Hematopoietic multipotent progenitor cell (in vitro differentiated cells): ENCODE measurements at regions not wholly inside any gene's neighbourhood (a gene's known extent, or its start where the extent isn't known, plus 50 kb on each side); places are given as distances from the start of the nearest gene placed in this dataset.
"Not testable (repeated sequence)": the region's sequence is repeated elsewhere in the genome, so short reads cannot be mapped to it uniquely, and the experiment has no call there.

Source experiments
- DNase-seq, 3 donors: peaks; one replicate each; pipeline ENCODE4 v3.0.0-alpha.2; 2011 to 2015; ENCODE audit warnings: low read depth in 2 of 3, low spot score in 2 of 3

GRCh38 chrX:113195949-113196348 lies 355.3 kb upstream of the AMOT start:
- DNase-seq, result no peak

DNA sequence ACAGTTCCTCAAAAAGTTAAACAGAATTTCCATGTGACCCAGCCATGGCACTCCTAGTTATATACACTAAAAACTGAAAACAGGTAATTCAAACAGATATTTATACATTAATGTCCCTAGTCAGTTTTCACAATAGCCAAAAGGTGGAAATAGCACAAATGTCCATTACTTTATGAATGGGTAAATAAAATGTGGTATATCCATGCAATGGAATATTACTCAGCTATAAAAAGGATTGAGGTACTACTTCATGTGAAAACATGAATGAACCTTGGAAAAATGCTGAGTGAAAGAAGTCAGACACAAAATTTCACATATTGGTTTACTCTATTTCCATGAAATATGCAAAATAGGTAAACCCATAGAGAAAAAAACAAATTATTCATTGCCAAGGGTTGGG lies 351.8 kb upstream of the AMOT start:
- DNase-seq, result no peak

DNA sequence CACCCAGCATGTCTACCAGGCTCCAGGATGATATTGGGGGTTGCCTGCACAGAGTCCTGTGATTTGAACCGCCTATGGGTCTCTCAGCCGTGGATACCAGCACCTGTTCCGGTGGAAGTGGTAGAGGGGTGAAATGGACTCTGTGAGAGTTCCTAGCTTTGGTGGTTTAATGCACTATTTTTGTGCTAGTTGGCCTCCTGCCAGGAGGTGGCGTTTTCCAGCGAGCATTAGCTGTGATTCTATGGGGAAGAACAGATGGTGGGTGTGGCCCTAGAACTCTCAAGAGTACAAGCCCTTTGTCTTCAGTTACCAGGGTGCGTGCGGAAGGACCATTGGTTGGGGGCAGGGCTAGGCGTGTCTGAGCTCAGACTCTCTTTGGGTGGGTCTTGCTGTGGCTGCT lies 316.9 kb upstream of the AMOT start:
- no peak for DNase-seq

DNA sequence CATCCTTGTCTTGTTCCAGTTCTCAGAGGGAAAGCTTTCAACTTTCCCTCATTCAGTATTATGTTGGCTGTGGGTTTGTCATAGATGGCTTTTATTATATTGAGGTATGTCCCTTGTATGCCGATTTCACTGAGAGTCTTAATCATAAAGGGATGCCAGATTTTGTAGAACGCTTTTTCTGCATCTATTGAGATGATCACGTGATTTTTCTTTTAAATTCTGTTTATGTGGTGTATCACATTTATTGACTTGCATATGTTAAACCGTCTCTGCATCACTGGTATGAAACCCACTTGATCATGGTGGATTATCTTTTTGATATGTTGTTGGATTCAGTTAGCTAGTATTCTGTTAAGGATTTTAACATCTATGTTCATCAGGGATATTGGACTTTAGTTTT lies 313.7 kb upstream of the AMOT start:
- not testable (repeated sequence) for DNase-seq

GRCh38 chrX:113136836-113137235 lies 296.2 kb upstream of the AMOT start:
- no peak for DNase-seq

- DNase-seq, result no peak
Observed at GRCh38 chrX:113133316-113133715, 292.7 kb upstream of the AMOT start.

GRCh38 chrX:113124693-113125092 lies 284.1 kb upstream of the AMOT start:
- no peak for DNase-seq

GRCh38 chrX:113075521-113075920 lies 234.9 kb upstream of the AMOT start:
- DNase-seq, result no peak

DNA sequence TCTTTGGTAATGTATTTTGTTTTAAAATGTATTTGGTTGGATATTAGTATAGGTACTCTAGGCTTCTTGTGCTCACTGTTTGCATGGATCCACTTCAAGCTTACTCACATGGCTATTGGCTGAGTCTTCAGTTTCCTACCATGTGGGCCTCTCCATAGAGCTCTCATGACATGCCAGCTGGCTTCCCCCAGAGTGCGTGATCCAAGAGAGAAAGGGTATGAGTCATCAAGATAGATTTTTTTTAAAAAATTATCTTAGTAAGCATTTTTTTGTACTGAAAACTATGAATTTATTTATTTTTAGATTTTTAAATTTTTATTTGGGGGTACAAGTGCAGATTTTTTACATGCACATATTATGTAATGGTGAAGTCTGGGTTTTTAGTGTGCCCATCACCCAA lies 219.1 kb upstream of the AMOT start:
- DNase-seq, result no peak

GRCh38 chrX:113058634-113059033 lies 218.0 kb upstream of the AMOT start:
- DNase-seq, result no peak

GRCh38 chrX:113048896-113049295 lies 208.3 kb upstream of the AMOT start:
- no peak for DNase-seq

DNA sequence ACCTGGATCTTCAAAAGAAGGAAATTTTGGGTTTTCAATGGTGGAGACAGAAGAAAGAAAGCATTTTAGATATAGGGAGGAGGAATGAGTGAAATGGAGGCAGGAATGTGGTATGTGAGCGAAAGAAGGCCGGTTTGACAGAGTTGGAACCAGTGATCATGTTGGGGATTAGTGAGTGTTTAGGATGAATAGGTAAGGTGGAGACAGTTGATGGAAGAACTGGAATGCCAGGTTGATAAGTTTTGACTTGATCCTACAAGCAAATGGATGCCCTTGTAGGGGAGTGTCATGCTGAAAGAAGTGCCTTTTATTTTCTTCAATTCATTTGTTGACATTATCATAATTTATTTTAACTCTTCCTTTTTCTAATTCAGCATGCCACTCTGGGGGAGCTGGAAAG lies 207.8 kb upstream of the AMOT start:
- no peak for DNase-seq

DNA sequence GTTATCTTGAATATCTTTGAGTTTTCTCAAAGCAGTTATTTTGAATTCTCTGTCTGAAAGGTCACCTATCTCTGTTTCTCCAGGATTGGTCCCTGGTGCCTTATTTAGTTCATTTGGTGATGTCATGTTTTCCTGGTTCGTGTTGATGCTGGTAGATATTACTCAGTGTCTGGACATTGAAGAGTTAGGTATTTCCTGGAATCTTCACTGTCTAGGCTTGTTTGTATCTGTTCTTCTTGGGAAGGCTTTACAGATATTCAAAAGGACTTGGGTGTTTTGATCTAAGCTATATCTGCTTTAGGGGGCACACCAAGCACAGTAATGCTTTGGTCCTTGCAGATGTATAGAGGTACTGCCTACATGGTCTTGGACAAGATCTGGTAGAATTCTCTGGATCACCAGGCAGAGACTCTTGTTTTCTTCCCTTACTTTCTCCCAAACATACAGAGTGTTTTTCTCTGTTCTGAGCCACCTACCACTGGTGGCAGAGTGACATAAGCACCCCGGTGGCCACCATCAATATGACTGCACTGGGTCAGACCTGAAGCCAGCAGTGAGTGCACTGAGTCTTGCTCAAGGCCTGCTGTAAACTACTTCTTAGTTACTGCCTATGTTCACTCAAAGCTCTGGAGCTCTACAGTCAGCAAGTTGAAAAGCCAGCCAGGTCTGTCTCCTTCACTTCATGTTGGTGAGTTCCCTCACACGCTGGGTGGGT lies 193.5 kb upstream of the AMOT start:
- DNase-seq, result no peak

- no peak for DNase-seq
Observed at GRCh38 chrX:113019958-113020357, 179.3 kb upstream of the AMOT start.

DNA sequence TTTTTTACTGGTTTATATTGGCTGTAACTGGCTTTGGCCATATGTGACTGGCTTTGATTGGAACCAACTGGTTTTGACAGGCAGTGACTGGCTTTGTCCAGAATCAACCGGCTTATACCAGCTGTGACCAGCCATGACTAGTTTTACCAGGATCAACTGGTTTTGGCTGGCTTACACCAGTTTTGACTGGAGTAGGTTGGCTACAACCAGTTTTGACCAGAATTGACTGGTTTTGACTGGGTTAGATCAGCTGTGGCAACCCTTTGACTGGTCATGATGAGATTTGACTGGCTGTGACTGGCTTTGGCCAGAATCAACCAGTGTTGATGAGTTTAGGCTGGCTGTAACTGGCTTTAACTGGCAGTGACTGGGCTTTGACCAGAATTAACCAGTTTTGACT lies 169.2 kb upstream of the AMOT start:
- DNase-seq, result no peak

DNA sequence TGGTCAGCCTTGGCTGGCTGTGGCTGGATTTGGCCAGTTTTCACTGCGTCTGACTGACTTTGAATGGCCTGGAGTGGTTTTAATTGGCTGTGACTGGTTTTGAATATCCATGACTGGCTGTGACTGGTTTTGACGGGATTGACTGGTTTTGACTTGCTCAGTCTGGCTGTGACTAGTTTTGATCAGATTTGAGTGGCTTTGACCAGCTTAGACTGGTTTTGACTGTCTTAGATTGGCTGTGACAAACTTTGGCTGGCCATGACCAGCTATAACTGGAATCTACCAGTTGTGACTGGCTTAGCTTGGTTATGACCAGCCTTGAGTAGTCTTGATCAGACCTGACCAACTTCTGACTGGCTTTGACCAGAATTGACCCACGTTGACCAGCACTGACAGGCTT lies 168.4 kb upstream of the AMOT start:
- no peak for DNase-seq

DNA sequence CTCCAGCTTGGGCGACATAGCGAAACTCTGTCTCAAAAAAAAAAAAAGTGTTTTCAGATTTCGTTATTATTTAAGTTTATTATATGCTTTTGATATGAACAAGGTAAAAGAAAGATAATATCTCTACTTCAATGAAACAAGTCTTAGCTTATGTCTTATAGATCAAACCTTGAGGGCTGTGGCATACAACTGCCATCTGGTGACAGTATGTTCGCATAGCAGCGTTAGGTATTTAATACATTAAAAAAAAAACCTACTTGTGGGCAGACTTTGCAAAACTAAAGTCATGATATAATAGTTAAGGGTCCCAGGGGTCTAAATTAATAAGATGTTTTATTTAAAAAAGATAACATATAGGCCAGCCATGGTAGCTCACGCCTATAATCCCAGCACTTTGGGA lies 161.2 kb upstream of the AMOT start:
- peak in 1 of 3 donors; percentile 3 for DNase-seq

- DNase-seq, result no peak
Observed at GRCh38 chrX:112997991-112998390, 157.4 kb upstream of the AMOT start.

DNA sequence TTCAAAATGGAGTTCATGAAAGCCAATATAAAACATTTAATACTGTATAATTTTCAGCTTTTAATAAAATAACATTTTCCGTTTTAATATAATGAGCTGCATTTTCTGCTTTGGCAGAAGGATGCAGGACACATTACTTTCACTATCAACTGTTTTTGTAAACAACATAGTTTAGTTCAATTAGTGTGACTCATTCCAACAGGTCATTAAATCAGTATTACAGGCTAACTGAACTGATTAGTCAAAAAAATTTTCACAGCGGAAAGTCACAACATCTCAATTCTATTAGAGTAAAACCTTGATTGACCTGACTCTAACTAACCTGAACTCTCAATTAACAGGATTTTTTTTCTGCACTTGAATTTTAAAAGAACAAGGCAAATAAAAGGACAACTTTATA lies 151.2 kb upstream of the AMOT start:
- no peak for DNase-seq

- DNase-seq, result no peak
Observed at GRCh38 chrX:112979879-112980278, 139.2 kb upstream of the AMOT start.

DNA sequence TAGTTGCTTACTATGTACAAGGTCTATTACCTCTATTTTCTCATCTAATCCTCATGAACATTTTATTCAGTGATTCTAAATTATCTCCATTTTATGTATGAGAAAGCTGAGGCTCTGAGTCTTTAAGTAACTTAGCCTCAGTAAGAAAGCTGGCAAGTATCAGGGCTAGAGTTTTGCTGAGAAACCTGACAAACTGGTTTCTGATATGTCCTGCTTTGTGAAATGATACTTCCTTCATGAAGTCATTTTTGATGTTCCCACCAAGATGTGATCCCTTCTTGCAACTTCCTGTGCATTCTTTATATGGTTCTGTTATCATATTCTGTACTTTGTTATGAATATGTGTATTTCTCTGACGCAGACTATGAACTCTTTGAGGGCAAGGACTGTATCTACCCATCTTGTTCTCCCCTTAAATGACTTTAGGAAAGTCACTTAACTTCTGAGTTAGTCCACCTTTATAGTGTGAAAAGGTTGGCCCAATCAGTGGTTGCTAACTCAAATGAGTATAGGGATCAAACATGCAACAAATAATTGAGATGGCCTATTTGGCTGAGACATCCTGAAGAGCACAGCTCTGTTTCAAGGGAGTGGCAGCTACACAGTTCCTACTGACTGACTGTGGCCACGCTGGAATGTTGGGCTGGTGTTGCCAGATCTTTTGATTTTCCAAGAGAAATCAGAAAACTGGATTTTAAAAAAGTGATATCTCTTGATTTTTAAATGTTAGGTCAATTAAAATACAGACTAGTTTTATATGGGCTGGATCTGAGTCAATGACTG lies 127.9 kb upstream of the AMOT start:
- no peak for DNase-seq

- no peak for DNase-seq
Observed at GRCh38 chrX:112967903-112968302, 127.3 kb upstream of the AMOT start.
